Heart left ventricle (tissue), 16 donors: ENCODE measurements at regions not wholly inside any gene's neighbourhood (a gene's known extent, or its start where the extent isn't known, plus 50 kb on each side); places are given as distances from the start of the nearest gene placed in this dataset.
A peak's percentile ranks its signal among the peaks of the same experiment; 100 is the strongest.

Source experiments
- ATAC-seq, 4 donors: fragments of 200-7000 bp; cut with Tn5 transposase; one replicate each; pipeline ENCODE4 v1.9.1; 2020 to 2022; ENCODE audit warnings: moderate library complexity in 4 of 4, mild to moderate bottlenecking in 3 of 4, moderate number of reproducible peaks in 1 of 4
- DNase-seq, 5 donors: peaks; one replicate each; pipeline ENCODE4 v3.0.0-alpha.2; 2020
- H3K27ac ChIP-seq, 12 donors: fragments of 200-600 bp; sonication (generic) in 4 of 12; one replicate each; pipeline versions ENCODE4 v1.5.0 to v1.8.0; 2016 to 2022; ENCODE audit warnings: mild to moderate bottlenecking in 2 of 12
- H3K27me3 ChIP-seq, 9 donors: fragments of 200-600 bp; sonication (generic) in 2 of 9; one replicate each; pipeline versions ENCODE4 v1.5.1 to v1.8.0; 2016 to 2022; ENCODE audit warnings: mild to moderate bottlenecking in 3 of 9
- H3K36me3 ChIP-seq, 9 donors: fragments of 200-600 bp; sonication (generic) in 2 of 9; one replicate each; pipeline versions ENCODE4 v1.5.0 to v1.8.0; 2018 to 2022; ENCODE audit warnings: mild to moderate bottlenecking in 2 of 9
- H3K4me1 ChIP-seq, 12 donors: fragments of 200-600 bp; sonication (generic) in 4 of 12; one replicate each; pipeline versions ENCODE4 v1.5.0 to v1.8.0; 2016 to 2022; ENCODE audit warnings: mild to moderate bottlenecking in 3 of 12
- H3K4me3 ChIP-seq, 12 donors: fragments of 200-600 bp; sonication (generic) in 4 of 12; one replicate each; pipeline versions ENCODE4 v1.5.0 to v1.8.0; 2017 to 2022; ENCODE audit warnings: mild to moderate bottlenecking in 9 of 12, moderate library complexity in 4 of 12
- H3K9me3 ChIP-seq, 12 donors: fragments of 200-600 bp; sonication (generic) in 4 of 12; one replicate each; pipeline versions ENCODE4 v1.5.0 to v1.8.0; 2016 to 2022; ENCODE audit warnings: mild to moderate bottlenecking in 1 of 12
- POLR2A ChIP-seq, 2 donors: fragments of 450-650 bp; IDR thresholded peaks; one replicate each; pipeline ENCODE4 v1.6.1; 2017; ENCODE audit warnings: antibody characterized with exemption in 2 of 2, mild to moderate bottlenecking in 2 of 2, moderate library complexity in 2 of 2
- WGBS, 4 donors: extraction: QIAGEN DNeasy Blood & Tissue Kit in 2 of 4; methylation state at CpG; one replicate each; pipeline versions ENCODE4 v1.1.5 to v1.1.7; 2013 to 2018; 5-methylcytosine and 5-hydroxymethylcytosine counted together
- intact Hi-C, 10 donors: fragments of 100-400 bp; cut with DNase I; formaldehyde crosslinking; loops; one replicate each; pipeline versions ENCODE4 v1.11.1 to v1.14.2; 2022
- TF ChIP-seq, protein P1 (sequence below), 12 donors: fragments of 200-600 bp; sonication (generic) in 4 of 12; IDR thresholded peaks; one replicate each; pipeline versions ENCODE4 v1.5.0 to v1.8.0; 2018 to 2022; ENCODE audit warnings: antibody characterized with exemption in 12 of 12, mild to moderate bottlenecking in 5 of 12
- donor health status: ischemic (EF 13 %, LVEDD 7.1; RV severe dilation, severe dysfunction).
- donor health status: healthy with polysubstance abuse.
- donor health status: DM: no; HTN: yes; CAD: no.
- donor health status: DM: no; HTN: no; CAD: no.
- donor health status: ischemic (EF 25% LVEDD 6.9; RV normal size, moderate dysfunction).
- donor health status: ischemic (EF 25% LVEDD 5.7; RV mildly dilated, moderate dysfunction).
- donor health status: healthy.
- donor health status: DM: yes; HTN: yes; CAD: no.
- donor health status: ischemic (EF 35%, LVEDD 5.7; RV mildly dilated, moderate dysfunction).
- donor health status: nonischemic (EF 11% LVEDD 7.7; RV severe dilation, severe dysfunction).
- donor health status: DM: yes; HTN: yes; CAD: no.
- donor health status: PGD.
- donor health status: ischemic (EF 29% LVEDD 5.4; RV normal size, mild dysfunction).
- donor health status: nonischemic (EF 23%, LVEDD 6.1; RV moderate dilation, normal function).

DNA sequence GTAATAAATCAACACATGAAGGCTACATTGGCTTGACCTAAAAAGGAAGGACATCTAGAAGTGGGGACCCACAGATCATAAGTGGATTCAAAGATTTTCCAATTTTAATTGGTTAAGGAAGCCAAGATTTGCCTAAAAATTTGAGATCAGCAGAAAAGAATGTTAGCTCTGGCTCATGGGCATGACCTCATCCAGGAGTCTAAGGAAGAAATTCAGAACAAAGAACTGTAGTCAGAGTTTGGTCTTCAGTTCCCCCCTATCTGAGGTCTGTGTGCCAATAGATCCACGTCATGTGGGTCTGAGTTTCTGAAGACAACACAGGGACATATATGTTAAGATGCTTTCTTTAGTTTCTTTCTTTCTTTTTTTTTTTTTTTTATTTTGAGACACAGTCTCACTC lies 648.8 kb upstream of the SPRY2 start:
- 72 to 84% (median 76%) methylated on average over 1 of the region's 1 CpG for WGBS, 4 donors
- Histone ChIP-seq H3K27ac (peak overlapping the region in 1 of 12 donors; percentile 28), H3K9me3 (peaks cover 0 to 30% (median 4%) of the 10 kb centered on the region in 12 donors), H3K4me1 (peaks cover 0 to 4% (median 0%) of the 10 kb centered on the region in 12 donors), H3K36me3 (no peaks in the 10 kb centered on the region), H3K4me3 (no peak overlapping the region), H3K27me3 (no peaks in the 10 kb centered on the region)
- intact Hi-C loops = no loop called here
- ATAC-seq (peak in 1 of 4 donors; percentile 58), DNase-seq (no peak)
- no peak for TF ChIP-seq POLR2A (IDR thresholded peaks at IDR 0.05)
- TF ChIP-seq, protein P1, sequence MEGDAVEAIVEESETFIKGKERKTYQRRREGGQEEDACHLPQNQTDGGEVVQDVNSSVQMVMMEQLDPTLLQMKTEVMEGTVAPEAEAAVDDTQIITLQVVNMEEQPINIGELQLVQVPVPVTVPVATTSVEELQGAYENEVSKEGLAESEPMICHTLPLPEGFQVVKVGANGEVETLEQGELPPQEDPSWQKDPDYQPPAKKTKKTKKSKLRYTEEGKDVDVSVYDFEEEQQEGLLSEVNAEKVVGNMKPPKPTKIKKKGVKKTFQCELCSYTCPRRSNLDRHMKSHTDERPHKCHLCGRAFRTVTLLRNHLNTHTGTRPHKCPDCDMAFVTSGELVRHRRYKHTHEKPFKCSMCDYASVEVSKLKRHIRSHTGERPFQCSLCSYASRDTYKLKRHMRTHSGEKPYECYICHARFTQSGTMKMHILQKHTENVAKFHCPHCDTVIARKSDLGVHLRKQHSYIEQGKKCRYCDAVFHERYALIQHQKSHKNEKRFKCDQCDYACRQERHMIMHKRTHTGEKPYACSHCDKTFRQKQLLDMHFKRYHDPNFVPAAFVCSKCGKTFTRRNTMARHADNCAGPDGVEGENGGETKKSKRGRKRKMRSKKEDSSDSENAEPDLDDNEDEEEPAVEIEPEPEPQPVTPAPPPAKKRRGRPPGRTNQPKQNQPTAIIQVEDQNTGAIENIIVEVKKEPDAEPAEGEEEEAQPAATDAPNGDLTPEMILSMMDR (IDR thresholded peaks at IDR 0.05) = no peak

DNA sequence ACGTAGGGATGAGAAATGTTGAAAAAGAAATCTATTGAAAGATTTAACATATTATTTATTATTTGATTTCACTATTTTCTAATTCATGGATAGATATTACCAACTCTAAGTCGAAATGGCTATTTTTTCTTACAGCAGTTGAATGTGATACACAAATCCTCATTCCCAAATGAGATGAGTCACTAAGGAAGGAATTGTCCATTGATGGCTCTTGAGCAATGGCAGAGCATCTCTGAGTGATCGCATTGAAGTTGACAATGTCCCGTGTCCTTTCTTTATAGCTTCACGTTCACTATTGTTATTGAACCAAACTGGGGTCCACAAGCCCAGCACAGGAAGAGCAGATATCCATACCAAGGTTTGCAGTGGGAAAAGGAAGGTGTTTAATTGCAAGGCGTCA lies 648.3 kb upstream of the SPRY2 start:
- no peaks in the 10 kb centered on the region for H3K36me3 ChIP-seq
- H3K4me3 ChIP-seq = peak overlapping the region in 1 of 12 donors; percentile 4
- H3K27me3 ChIP-seq = no peaks in the 10 kb centered on the region
- no peak for TF ChIP-seq POLR2A (IDR thresholded peaks at IDR 0.05)
- TF ChIP-seq, protein P1 (IDR thresholded peaks at IDR 0.05) = no peak
- WGBS, 4 donors = 69 to 86% (median 78%) methylated on average over 6 of the region's 6 CpGs
- ATAC-seq (peak in 1 of 4 donors; percentile 67), DNase-seq (no peak)
- intact Hi-C loops = no loop called here
- H3K4me1 ChIP-seq = peaks cover 0 to 4% (median 0%) of the 10 kb centered on the region in 12 donors
- peak overlapping the region in 1 of 12 donors; percentile 28 for H3K27ac ChIP-seq
- peaks cover 0 to 30% (median 4%) of the 10 kb centered on the region in 12 donors for H3K9me3 ChIP-seq

DNA sequence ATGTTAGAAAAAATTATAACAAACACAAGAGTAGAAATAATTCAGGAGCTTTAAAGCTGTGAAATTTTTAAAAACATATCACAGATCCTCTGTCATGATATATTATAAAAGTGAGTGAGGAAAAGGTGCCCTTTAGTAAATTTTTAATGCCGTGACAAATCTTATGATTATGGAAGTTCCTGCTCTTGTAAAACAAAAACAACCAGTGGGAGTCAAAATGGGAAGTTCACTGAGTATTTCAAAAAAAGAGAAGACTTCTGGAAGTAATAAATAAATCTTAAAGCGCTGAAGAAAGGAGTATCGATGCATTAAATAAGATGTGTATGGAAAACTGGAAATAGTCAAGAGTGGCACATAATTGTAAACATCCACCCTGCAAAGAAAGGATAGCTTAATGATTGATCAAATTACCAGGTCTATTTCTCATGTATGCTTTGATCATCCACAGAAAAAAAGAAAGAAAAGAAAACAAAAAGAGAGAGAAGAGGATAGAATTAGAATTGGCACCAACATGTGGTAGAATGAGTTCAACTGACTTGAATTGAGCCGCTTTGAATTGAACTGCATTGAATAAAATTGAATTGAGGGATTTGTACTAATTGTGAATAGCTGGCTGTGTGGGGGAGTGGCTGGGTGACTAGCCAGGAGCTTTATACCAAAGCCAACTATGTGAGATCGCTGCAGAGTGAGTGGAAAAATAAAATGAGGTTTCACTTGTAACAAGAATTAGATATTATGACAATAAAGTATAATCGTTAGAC lies 647.6 kb upstream of the SPRY2 start:
- Histone ChIP-seq H3K36me3 (no peaks in the 10 kb centered on the region), H3K4me3 (peak overlapping the region in 1 of 12 donors; percentile 4), H3K9me3 (peaks cover 0 to 30% (median 4%) of the 10 kb centered on the region in 12 donors), H3K4me1 (peaks cover 0 to 4% (median 0%) of the 10 kb centered on the region in 12 donors), H3K27ac (peak overlapping the region in 1 of 12 donors; percentile 28), H3K27me3 (no peaks in the 10 kb centered on the region)
- 56 to 66% (median 64%) methylated on average over 6 of the region's 6 CpGs for WGBS, 4 donors
- DNase-seq (no peak), ATAC-seq (no peak)
- no peak for TF ChIP-seq POLR2A (IDR thresholded peaks at IDR 0.05)
- TF ChIP-seq, protein P1 (IDR thresholded peaks at IDR 0.05) = no peak
- intact Hi-C loops = no loop called here

DNA sequence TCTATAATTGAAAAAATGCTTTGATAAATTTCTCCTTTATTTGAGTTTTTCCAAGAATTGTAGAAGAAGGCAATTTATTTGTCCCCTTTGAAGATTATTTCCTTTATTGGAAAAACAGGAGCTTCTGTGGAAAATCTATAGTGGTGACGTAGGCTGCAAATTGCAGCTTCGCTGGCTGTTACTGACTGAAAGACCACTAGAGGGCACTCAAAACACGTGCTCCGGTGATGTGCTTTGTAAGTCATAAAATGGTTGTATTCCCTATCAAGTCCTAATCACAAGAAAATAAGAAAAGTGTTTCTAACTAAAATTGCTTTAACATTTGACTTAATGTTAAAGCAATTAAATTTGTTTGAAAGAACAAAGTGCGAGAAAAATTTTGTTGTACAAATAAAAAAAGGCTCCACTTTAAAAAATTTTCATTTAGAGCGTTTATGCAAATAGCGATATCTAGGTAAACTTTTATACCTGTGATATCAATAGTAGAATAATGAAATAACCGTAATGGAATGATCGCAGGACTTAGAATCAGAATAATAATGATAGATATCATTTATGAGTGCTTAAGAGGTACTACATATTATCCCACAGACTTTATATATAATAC lies 638.2 kb upstream of the SPRY2 start:
- Histone ChIP-seq H3K4me3 (no peak overlapping the region), H3K36me3 (no peaks in the 10 kb centered on the region), H3K4me1 (no peaks in the 10 kb centered on the region), H3K27me3 (no peaks in the 10 kb centered on the region), H3K27ac (no peak overlapping the region), H3K9me3 (peaks cover 0 to 9% (median 0%) of the 10 kb centered on the region in 12 donors)
- no peak for TF ChIP-seq POLR2A (IDR thresholded peaks at IDR 0.05)
- TF ChIP-seq, protein P1 (IDR thresholded peaks at IDR 0.05) = peak; percentile 75 to 90 (median 84)
- ATAC-seq (peak in 2 of 4 donors; percentile 52 to 60), DNase-seq (peak in 3 of 5 donors; percentile 25 to 34 (median 28))
- intact Hi-C loops = loop anchor here in 6 of 10 donors (2.0 to 5.0 kb wide), 3 partner anchors 38 to 42 kb away; no protein-coding TSS in a partner anchor
- WGBS, 4 donors = 38 to 44% (median 42%) methylated on average over 9 of the region's 9 CpGs
